ENCODE measurements at regions not wholly inside any gene's neighbourhood (a gene's known extent, or its start where the extent isn't known, plus 50 kb on each side); places are given as distances from the start of the nearest gene placed in this dataset.

GRCh38 chr5:125012727-125013451 is 266.4 kb upstream of the ZNF608 start:
- no peak for DNase-seq

GRCh38 chr5:125014202-125014601 is 267.8 kb upstream of the ZNF608 start:
- DNase-seq: no peak

- DNase-seq: no peak
Measured at GRCh38 chr5:125017796-125018195, 271.4 kb upstream of the ZNF608 start.

GRCh38 chr5:125023673-125024072 is 277.2 kb upstream of the ZNF608 start:
- no peak for DNase-seq

- no peak for DNase-seq
Measured at GRCh38 chr5:125026867-125027731, 280.7 kb upstream of the ZNF608 start.

GRCh38 chr5:125032286-125032685 is 285.8 kb upstream of the ZNF608 start:
- DNase-seq: no peak

GRCh38 chr5:125033602-125034001 is 287.2 kb upstream of the ZNF608 start:
- DNase-seq: no peak

GRCh38 chr5:125034331-125034730 is 287.9 kb upstream of the ZNF608 start:
- DNase-seq: no peak

GRCh38 chr5:125036494-125036893 is 290.1 kb upstream of the ZNF608 start:
- no peak for DNase-seq

- no peak for DNase-seq
Measured at GRCh38 chr5:125037020-125037419, 290.6 kb upstream of the ZNF608 start.

- DNase-seq: no peak
Measured at GRCh38 chr5:125037530-125037929, 291.1 kb upstream of the ZNF608 start.

- DNase-seq: no peak
Measured at GRCh38 chr5:125038477-125038876, 292.0 kb upstream of the ZNF608 start.

GRCh38 chr5:125041798-125042197 is 295.4 kb upstream of the ZNF608 start:
- DNase-seq: no peak

- DNase-seq: no peak
Measured at GRCh38 chr5:125042261-125042890, 295.9 kb upstream of the ZNF608 start.

GRCh38 chr5:125043781-125044391 is 297.4 kb upstream of the ZNF608 start:
- no peak for DNase-seq

- DNase-seq: no peak
Measured at GRCh38 chr5:125044491-125045282, 298.2 kb upstream of the ZNF608 start.

GRCh38 chr5:125045646-125046045 is 299.2 kb upstream of the ZNF608 start:
- DNase-seq: no peak

GRCh38 chr5:125046838-125047237 is 300.4 kb upstream of the ZNF608 start:
- no peak for DNase-seq

- DNase-seq: no peak
Measured at GRCh38 chr5:125047871-125048270, 301.4 kb upstream of the ZNF608 start.

- DNase-seq: no peak
Measured at GRCh38 chr5:125049721-125050702, 303.6 kb upstream of the ZNF608 start.

GRCh38 chr5:125050926-125051325 is 304.5 kb upstream of the ZNF608 start:
- DNase-seq: no peak

Data from central memory CD4-positive, alpha-beta T cell (primary cell).